Activated CD4-positive, alpha-beta memory T cell treated with anti-CD3 and anti-CD28 coated beads for 36 hours (primary cell): ENCODE measurements at regions not wholly inside any gene's neighbourhood (a gene's known extent, or its start where the extent isn't known, plus 50 kb on each side); places are given as distances from the start of the nearest gene placed in this dataset.

Experiments
- CTCF ChIA-PET: fragments of 350-600 bp; sonication (Branson Sonifier 250); formaldehyde crosslinking; loops from one replicate; lab custom pipeline; 2021; ENCODE audit warnings: antibody characterized with exemption, inconsistent platforms; lab: Charles Lee
- POLR2A ChIA-PET: fragments of 350-600 bp; sonication (Branson Sonifier 250); formaldehyde crosslinking; loops from one replicate; lab custom pipeline; 2021; ENCODE audit warnings: antibody characterized with exemption; lab: Charles Lee
- DNase-seq: peaks from one replicate; pipeline ENCODE4 v3.0.0-alpha.2; 2020
- H3K27ac Mint-ChIP-seq: one replicate; pipeline ENCODE4 v1.8.0; 2021; ENCODE audit warnings: mixed read lengths
- H3K27me3 Mint-ChIP-seq: one replicate; pipeline ENCODE4 v1.8.0; 2021; ENCODE audit warnings: mixed read lengths
- H3K36me3 Mint-ChIP-seq: one replicate; pipeline ENCODE4 v1.8.0; 2021; ENCODE audit warnings: mixed read lengths
- H3K4me1 Mint-ChIP-seq: one replicate; pipeline ENCODE4 v1.8.0; 2021; ENCODE audit warnings: low read depth, mixed read lengths
- H3K4me3 Mint-ChIP-seq: one replicate; pipeline ENCODE4 v1.8.0; 2021; ENCODE audit warnings: mild to moderate bottlenecking, mixed read lengths
- H3K9me3 Mint-ChIP-seq: one replicate; pipeline ENCODE4 v1.8.0; 2021; ENCODE audit warnings: mixed read lengths
- intact Hi-C: fragments of 100-400 bp; cut with micrococcal nuclease; formaldehyde crosslinking; loops from one replicate; pipeline ENCODE4 v1.15.1; 2023

DNA sequence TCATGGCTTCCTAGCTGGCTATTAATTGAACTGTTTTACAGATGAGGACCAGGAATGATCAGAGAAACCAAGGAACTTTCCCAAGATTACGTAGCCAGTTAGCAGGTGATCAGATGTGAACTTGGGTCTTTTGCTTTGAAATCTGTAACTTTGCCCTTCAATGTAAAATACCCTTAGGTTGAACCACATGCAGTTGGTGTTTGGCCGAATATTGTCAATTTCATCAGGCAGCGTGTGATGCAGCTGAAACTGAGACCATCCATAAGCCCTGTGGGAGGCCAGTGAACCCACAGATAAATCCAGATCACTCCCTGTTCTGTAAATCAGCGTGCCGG is 150.8 kb downstream of the ETS2 start:
- H3K27ac Mint-ChIP-seq, result no peak overlapping the region
- no peaks in the 10 kb centered on the region for H3K9me3 Mint-ChIP-seq
- H3K27me3 Mint-ChIP-seq, result peaks cover 12% of the 10 kb centered on the region
- no peak overlapping the region for H3K4me3 Mint-ChIP-seq
- no peak for DNase-seq
- intact Hi-C loops, result no loop called here
- no peaks in the 10 kb centered on the region for H3K36me3 Mint-ChIP-seq
- POLR2A ChIA-PET, result no interaction called here
- H3K4me1 Mint-ChIP-seq, result peaks cover 4% of the 10 kb centered on the region
- CTCF ChIA-PET, result no interaction called here

DNA sequence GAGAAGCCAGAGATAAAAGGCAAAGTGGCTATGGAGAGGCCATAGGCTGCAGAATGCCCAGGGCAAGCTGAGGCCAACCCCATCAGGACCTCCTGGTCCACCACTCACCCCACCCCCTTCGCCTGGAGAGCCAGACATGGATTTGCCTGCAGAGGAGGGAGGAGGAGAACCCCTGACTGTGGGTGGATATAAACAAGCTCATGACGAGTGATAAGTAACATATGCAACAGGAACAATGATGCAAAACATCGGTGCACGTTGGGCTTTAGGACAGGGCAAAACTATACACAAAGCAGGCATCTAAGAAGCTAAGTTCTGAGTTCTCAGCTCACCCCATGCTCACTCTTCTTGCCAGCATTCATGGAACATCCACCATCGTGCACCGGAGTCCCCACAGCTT is 150.3 kb downstream of the ETS2 start:
- peaks cover 12% of the 10 kb centered on the region for H3K27me3 Mint-ChIP-seq
- intact Hi-C loops, result no loop called here

DNA sequence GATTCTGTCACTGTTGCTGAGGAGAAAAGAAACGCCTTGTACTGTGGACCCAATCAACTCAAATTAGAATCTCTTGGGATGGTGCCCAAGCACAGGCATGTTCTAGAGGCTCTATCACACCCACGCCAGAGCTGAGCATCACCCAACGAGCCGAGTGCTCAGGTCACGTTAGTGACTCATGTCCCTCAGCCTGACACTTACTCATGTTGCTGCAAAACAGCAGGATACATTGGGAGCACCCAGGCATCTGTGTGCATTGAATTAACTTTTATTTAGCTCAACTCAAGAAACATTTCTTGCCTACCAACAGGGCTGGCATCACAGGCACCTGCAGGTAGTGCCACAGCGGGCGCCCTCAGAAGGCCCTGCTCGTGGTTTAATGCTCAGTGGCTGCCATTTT is 149.8 kb downstream of the ETS2 start:
- no peak for DNase-seq
- intact Hi-C loops, result no loop called here
- H3K27me3 Mint-ChIP-seq, result peaks cover 12% of the 10 kb centered on the region
- H3K27ac Mint-ChIP-seq, result no peak overlapping the region
- no peak overlapping the region for H3K4me3 Mint-ChIP-seq
- peaks cover 4% of the 10 kb centered on the region for H3K4me1 Mint-ChIP-seq
- CTCF ChIA-PET, result no interaction called here
- POLR2A ChIA-PET, result no interaction called here
- H3K36me3 Mint-ChIP-seq, result no peaks in the 10 kb centered on the region
- peaks cover under 1% of the 10 kb centered on the region for H3K9me3 Mint-ChIP-seq

More for the DNA sequence above, 150.3 kb downstream of the ETS2 start:
- POLR2A ChIA-PET, result no interaction called here
- Mint-ChIP-seq H3K27ac (no peak overlapping the region), H3K36me3 (no peaks in the 10 kb centered on the region), H3K9me3 (no peaks in the 10 kb centered on the region), H3K4me3 (no peak overlapping the region), H3K4me1 (peaks cover 4% of the 10 kb centered on the region)
- DNase-seq, result no peak
- CTCF ChIA-PET, result no interaction called here

DNA sequence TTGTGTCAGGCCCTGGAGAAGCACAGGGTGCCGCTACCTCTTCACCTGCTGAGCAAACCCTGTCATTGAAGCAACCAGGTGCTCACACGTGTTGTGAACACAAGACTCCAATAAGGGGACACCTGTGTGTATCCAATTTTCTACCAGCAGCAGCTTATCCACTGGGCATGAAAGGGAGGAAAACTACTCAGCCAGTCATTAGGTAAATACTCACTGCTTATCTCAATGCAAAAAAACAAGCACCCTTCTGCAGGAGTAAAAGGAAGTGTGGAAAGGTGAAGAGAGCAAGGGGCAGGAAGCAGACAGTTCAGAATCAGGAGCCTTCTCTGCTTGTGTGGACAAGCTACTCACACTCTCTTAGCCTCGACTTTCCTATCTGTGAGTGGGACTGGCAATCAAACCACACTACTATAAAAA is 148.9 kb downstream of the ETS2 start:
- no peak overlapping the region for H3K4me3 Mint-ChIP-seq
- ChIA-PET CTCF (no interaction called here), POLR2A (no interaction called here)
- peaks cover 12% of the 10 kb centered on the region for H3K27me3 Mint-ChIP-seq
- H3K9me3 Mint-ChIP-seq, result peaks cover 6% of the 10 kb centered on the region
- intact Hi-C loops, result no loop called here
- no peaks in the 10 kb centered on the region for H3K36me3 Mint-ChIP-seq
- no peak overlapping the region for H3K27ac Mint-ChIP-seq
- no peak for DNase-seq
- H3K4me1 Mint-ChIP-seq, result peaks cover 4% of the 10 kb centered on the region

DNA sequence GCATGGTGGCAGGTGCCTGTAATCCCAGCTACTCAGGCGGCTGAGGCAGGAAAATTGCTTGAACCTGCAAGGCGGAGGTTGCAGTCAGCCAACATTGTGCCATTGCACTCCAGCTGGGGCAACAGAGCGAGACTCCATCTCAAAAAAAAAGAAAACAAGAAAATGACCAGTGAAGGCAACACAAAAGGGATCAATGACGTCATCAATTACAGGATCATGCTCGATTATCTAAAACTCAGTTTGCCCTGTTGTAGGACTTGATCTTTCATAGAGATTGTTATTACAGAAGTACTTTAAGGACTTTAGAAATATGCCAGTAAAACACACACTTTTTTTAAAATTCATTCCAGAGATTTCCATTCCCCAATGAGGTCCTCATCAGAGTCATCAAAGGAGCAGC is 147.8 kb downstream of the ETS2 start:
- peaks cover 6% of the 10 kb centered on the region for H3K9me3 Mint-ChIP-seq
- H3K4me3 Mint-ChIP-seq, result no peak overlapping the region
- intact Hi-C loops, result no loop called here
- POLR2A ChIA-PET, result no interaction called here
- H3K27me3 Mint-ChIP-seq, result peaks cover 12% of the 10 kb centered on the region
- no peaks in the 10 kb centered on the region for H3K4me1 Mint-ChIP-seq
- DNase-seq, result no peak
- H3K36me3 Mint-ChIP-seq, result no peaks in the 10 kb centered on the region
- CTCF ChIA-PET, result no interaction called here
- no peak overlapping the region for H3K27ac Mint-ChIP-seq

DNA sequence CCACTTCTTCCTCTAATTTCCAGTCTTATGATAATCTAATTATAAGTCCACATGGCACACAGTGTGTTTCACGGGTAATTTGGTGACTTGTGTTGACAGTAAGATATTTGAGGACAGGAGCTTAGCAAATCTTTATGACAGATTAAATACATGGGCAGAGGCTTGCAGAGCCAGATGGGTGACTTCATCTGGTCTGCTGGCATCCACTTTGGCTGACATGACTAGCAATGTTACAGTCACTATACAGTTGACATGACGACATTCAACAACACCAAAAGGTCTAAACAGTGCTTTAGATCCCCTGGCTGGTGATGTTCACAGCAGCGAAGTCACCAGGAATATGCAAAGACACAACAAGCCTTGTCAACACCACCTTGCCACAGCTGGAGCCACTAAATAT is 147.2 kb downstream of the ETS2 start:
- Mint-ChIP-seq H3K9me3 (peaks cover 6% of the 10 kb centered on the region), H3K27me3 (peaks cover 9% of the 10 kb centered on the region), H3K4me1 (no peaks in the 10 kb centered on the region), H3K36me3 (no peaks in the 10 kb centered on the region), H3K27ac (no peak overlapping the region), H3K4me3 (no peak overlapping the region)
- ChIA-PET CTCF (no interaction called here), POLR2A (no interaction called here)
- DNase-seq, result no peak
- intact Hi-C loops, result no loop called here

DNA sequence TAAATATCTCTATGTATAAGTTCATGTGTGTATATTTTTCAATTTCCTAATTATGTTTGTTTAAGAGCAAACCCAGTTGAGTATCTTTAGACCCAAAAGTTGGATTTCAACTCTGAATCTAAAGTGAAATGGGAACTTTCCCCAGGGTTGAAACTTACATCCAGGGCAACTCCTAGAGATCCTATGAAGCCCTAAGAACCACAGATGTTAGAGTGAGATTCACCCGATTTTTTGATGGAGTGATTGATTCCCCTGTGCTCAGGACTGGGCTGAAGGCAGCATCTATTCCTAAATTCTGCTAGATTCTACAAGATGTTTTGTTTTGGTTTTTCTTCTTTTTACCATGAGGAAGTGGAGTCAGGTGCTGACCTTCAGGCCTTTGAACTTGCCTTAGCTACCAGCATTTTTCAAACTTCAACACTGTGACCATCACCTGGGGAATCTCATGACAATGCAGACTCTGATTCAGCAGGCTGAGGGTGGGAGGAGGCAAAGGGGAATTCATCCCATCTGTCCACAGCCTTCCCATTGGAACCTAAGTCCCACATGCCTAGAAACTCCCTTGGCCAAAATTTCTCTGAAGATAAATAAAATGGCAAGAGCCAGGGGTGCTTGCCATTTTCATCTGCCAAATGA is 145.5 kb downstream of the ETS2 start:
- Mint-ChIP-seq H3K27ac (no peak overlapping the region), H3K36me3 (no peaks in the 10 kb centered on the region), H3K27me3 (peaks cover 5% of the 10 kb centered on the region), H3K4me1 (no peaks in the 10 kb centered on the region), H3K9me3 (peaks cover 6% of the 10 kb centered on the region), H3K4me3 (no peak overlapping the region)
- CTCF ChIA-PET, result no interaction called here
- POLR2A ChIA-PET, result no interaction called here
- intact Hi-C loops, result no loop called here
- no peak for DNase-seq

DNA sequence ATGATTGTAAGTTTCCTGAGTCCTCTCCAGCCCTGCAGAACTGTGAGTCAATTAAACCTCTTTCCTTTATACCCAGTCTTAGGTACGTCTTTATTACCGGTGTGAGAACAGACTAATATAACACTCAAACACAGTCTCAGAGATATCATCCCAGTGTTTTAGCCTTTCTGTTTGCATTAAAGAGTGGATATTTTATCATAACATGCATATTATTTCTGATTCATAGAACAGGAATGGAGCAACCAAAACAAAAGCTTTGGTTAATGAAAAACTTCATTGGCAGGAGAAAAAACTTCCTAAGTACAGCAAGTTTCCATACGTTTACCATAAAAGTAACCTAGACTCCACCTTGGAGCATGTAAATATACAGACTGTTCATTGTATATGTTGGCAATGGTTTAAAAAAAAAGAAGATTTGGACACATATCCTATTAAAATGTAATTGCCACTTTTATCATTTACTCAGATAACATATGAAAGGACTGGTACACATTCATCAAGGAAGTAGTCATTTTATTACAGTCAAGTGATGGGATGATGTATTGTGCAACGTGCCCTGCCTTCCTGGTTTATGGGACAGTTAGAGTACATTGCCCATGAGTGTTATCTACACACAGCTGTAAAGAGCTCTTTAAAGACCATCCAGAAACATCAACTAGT is 144.8 kb downstream of the ETS2 start:
- no peak overlapping the region for H3K4me3 Mint-ChIP-seq
- peaks cover 6% of the 10 kb centered on the region for H3K27me3 Mint-ChIP-seq
- POLR2A ChIA-PET, result no interaction called here
- H3K9me3 Mint-ChIP-seq, result peaks cover 6% of the 10 kb centered on the region
- no peaks in the 10 kb centered on the region for H3K4me1 Mint-ChIP-seq
- no peaks in the 10 kb centered on the region for H3K36me3 Mint-ChIP-seq
- H3K27ac Mint-ChIP-seq, result no peak overlapping the region
- no peak for DNase-seq
- CTCF ChIA-PET, result no interaction called here
- intact Hi-C loops, result no loop called here

DNA sequence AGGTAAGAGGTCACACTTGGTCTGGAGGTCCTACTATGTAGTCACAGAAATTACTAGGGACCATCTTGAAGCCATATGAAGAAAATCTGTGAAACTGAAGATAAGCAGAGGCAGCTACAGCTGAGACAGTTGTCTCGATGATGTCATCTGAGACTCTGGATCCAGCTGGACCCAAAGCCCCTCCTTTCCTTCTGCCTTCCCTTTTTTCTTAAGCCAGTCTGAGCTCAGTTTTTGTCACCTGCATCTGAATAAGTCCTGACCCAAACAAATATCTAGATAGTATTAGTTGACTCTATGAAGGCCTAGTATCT is 143.3 kb downstream of the ETS2 start:
- H3K4me1 Mint-ChIP-seq, result no peaks in the 10 kb centered on the region
- H3K4me3 Mint-ChIP-seq, result no peak overlapping the region
- no peak for DNase-seq
- POLR2A ChIA-PET, result no interaction called here
- peaks cover 6% of the 10 kb centered on the region for H3K9me3 Mint-ChIP-seq
- no peaks in the 10 kb centered on the region for H3K36me3 Mint-ChIP-seq
- CTCF ChIA-PET, result no interaction called here
- H3K27ac Mint-ChIP-seq, result no peak overlapping the region
- H3K27me3 Mint-ChIP-seq, result peaks cover 11% of the 10 kb centered on the region
- intact Hi-C loops, result no loop called here

DNA sequence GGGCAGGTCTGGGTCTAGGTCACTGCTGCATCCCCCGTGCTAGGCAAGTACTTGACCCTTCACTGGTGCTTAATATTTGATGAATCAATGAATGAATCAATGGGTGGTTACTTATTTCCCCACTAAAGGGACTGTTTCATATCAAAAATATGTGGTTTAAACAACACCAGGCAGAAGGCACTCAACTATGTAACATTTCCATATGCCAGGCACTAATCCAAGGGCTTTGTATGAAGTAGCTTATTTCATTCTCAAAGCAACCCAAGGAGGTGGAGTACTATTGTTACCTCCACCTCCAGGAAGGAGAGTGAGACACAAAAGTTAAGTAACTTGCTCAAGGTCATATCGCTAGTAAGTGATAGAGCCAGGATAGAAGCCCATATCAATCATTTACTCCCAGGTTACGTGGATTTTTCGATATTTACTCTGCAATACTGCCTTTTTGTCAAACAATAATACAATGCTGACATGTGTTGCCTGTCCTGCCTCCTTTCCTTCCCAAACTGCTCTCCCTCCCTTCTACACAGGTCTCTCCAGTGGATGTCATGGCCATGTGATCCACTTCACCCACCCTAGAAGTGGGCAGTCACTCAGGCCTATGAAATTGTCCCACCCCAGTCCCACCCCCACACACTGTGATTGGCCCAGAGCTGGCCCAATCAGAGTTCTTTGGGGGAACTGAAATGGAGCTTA is 142.8 kb downstream of the ETS2 start:
- peaks cover 11% of the 10 kb centered on the region for H3K27me3 Mint-ChIP-seq
- H3K27ac Mint-ChIP-seq, result no peak overlapping the region
- H3K36me3 Mint-ChIP-seq, result no peaks in the 10 kb centered on the region
- intact Hi-C loops, result no loop called here
- no peak overlapping the region for H3K4me3 Mint-ChIP-seq
- peaks cover 6% of the 10 kb centered on the region for H3K9me3 Mint-ChIP-seq
- H3K4me1 Mint-ChIP-seq, result no peaks in the 10 kb centered on the region
- DNase-seq, result no peak
- ChIA-PET CTCF (no interaction called here), POLR2A (no interaction called here)

DNA sequence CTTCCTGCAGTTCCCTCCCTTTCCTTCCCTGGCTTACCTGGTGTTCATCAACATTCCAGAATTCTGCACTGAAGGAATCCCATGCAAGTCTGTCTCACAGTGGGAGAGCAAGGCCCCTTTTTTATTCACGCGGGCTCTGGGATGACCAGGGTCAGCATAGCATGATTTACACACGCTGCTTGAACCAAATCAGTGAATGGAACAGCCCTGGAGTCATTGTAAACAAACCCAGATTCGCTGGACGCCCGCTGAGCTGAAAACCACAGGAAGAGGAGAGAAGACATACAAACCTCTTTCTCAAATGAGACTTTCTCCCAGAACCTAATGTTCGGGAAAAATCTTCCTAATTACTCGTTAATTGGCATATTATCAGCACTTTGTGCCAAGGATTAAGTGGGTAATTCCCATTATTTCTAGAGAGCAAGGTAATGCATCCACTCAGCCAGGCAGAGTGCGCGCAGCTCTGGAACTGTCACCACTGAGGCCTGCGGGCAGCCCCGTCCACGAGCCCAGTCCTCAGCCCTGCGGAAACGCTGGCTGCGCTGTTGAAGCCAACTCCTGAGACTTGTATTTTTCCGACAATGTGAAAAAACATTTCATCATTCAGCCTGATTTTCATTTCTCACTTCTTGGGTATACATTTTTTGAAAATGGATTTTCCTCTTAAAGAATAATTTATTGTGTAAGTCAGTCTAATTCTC is 140.0 kb downstream of the ETS2 start:
- no peaks in the 10 kb centered on the region for H3K36me3 Mint-ChIP-seq
- H3K9me3 Mint-ChIP-seq, result peaks cover 6% of the 10 kb centered on the region
- no peak overlapping the region for H3K4me3 Mint-ChIP-seq
- no peak overlapping the region for H3K27ac Mint-ChIP-seq
- POLR2A ChIA-PET, result no interaction called here
- intact Hi-C loops, result no loop called here
- CTCF ChIA-PET, result no interaction called here
- no peaks in the 10 kb centered on the region for H3K4me1 Mint-ChIP-seq
- no peak for DNase-seq
- peaks cover 6% of the 10 kb centered on the region for H3K27me3 Mint-ChIP-seq

DNA sequence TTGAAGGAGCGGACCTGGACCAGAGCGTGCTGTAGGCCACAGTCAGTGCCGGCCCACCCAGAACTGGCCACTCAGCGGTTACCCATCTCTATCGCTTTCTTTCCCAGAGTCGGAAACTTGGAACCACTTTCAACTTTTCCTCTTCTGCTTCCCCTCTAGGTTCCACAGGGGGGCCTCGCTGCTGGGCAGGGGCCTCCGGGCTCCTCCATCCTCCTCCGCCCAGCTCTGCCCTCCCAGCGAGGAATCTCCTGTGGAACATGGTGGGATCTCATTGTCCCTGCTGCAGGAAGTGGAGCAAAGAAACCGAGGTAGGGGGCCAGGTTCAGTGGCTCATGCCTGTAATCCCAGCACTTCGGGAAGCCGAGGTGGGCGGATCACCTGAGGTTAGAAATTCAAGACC is 139.2 kb downstream of the ETS2 start:
- Mint-ChIP-seq H3K27ac (no peak overlapping the region), H3K36me3 (no peaks in the 10 kb centered on the region), H3K27me3 (peaks cover 6% of the 10 kb centered on the region), H3K4me3 (no peak overlapping the region), H3K4me1 (no peaks in the 10 kb centered on the region), H3K9me3 (no peaks in the 10 kb centered on the region)
- no peak for DNase-seq
- intact Hi-C loops, result no loop called here
- POLR2A ChIA-PET, result no interaction called here
- CTCF ChIA-PET, result no interaction called here
